Ovary (tissue), 7 donors: ENCODE measurements at regions not wholly inside any gene's neighbourhood (a gene's known extent, or its start where the extent isn't known, plus 50 kb on each side); places are given as distances from the start of the nearest gene placed in this dataset.
"Not testable (repeated sequence)": the region's sequence is repeated elsewhere in the genome, so short reads cannot be mapped to it uniquely, and the experiment has no call there.

Experiments
- DNase-seq, 5 donors: peaks; one replicate each; pipeline ENCODE4 v3.0.0-alpha.2; 2019 to 2020
- H3K27ac ChIP-seq, 2 donors: fragments of 200-600 bp; one replicate each; pipeline versions ENCODE4 v1.5.1 to v1.8.0; 2019 to 2022
- H3K27me3 ChIP-seq: fragments of 200-600 bp; one replicate; pipeline ENCODE4 v1.8.0; 2022
- H3K36me3 ChIP-seq: fragments of 200-600 bp; sonication (generic); one replicate; pipeline ENCODE4 v1.5.1; 2019
- H3K4me1 ChIP-seq: one replicate; pipeline ENCODE4 v1.8.1; 2013; ENCODE audit warnings: mild to moderate bottlenecking, moderate library complexity; ENCODE audit not compliant: insufficient read depth
- H3K4me3 ChIP-seq: fragments of 200-600 bp; sonication (generic); one replicate; pipeline ENCODE4 v1.5.1; 2017
- H3K9me3 ChIP-seq, 2 donors: fragments of 200-600 bp in 1 of 2; sonication (generic) in 1 of 2; one replicate each; pipeline versions ENCODE4 v1.5.1 to v1.8.1; 2013 to 2019; ENCODE audit warnings: mild to moderate bottlenecking in 1 of 2, moderate library complexity in 1 of 2
- EP300 ChIP-seq: sonication (generic); formaldehyde crosslinking; IDR thresholded peaks from one replicate; pipeline ENCODE4 v1.6.1; 2017; ENCODE audit warnings: antibody characterized with exemption
- POLR2A ChIP-seq: fragments of 450-650 bp; IDR thresholded peaks from one replicate; pipeline ENCODE4 v1.6.1; 2017; ENCODE audit warnings: antibody characterized with exemption, mild to moderate bottlenecking, moderate library complexity
- WGBS, 3 donors: extraction: QIAGEN DNeasy Blood & Tissue Kit in 1 of 3; methylation state at CpG; one replicate each; pipeline versions ENCODE4 v1.1.5 to v1.1.7; 2013 to 2017; 5-methylcytosine and 5-hydroxymethylcytosine counted together
- intact Hi-C, 4 donors: fragments of 100-400 bp; cut with DNase I; formaldehyde crosslinking; loops; one replicate each; pipeline versions ENCODE4 v1.11.0 to v1.15.1; 2022 to 2023
- TF ChIP-seq, protein P1 (sequence below), 3 donors: fragments of 450-650 bp in 2 of 3; fragments of 200-600 bp in 1 of 3; IDR thresholded peaks; one replicate each; pipeline versions ENCODE4 v1.5.1 to v1.8.0; 2016 to 2022; ENCODE audit warnings: antibody characterized with exemption in 3 of 3, mild to moderate bottlenecking in 1 of 3
- donor health status: DM: no; HTN: no; CAD: no; lungs with moderate emphysema.
- donor health status: DM: no; HTN: no; CAD: no.
- donor health status: Bipolar disorder and iron deficiency.
- donor health status: DM: no; HTN: no; CAD: no.
- donor health status: DM: yes; HTN: yes; CAD: no.

DNA sequence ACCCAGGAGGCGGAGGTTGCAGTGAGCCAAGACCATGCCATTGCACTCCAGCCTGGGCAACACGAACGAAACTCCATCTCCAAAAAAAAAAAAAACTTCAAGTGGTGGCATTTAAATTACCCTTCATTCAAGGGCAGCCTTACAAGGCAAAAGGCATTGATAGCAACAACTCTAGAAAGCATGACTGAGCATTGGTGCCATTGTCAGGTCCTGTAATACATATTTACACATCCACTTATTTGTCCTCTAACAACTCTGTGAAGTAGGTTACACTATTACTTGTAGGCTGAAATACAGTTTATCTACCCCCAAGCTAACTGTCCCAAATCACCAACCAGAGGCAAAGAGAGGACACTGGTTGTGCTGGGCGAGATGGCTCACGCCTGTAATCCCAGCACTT lies 52.7 kb upstream of the LARP1 start:
- 95 to 98% (median 95%) methylated on average over 5 of the region's 5 CpGs for WGBS, 3 donors

DNA sequence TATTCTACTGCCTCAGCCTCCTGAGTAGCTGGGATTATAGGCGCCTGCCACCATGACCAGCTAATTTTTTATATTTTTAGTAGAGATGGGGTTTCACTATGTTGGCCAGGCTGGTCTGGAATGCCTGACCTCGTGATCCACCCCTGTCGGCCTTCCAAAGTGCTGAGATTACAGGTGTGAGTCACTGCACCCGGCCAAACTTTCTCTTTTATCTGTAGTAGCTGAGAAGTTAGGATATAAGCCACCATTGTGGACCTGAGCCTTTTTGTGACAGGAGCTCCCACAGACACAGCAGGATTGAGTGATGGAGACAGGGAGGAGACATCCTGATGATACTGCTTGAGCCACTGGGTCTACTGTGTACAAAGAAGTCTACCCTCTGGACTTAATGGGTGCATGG lies 53.5 kb upstream of the LARP1 start:
- H3K36me3 ChIP-seq, H3K27ac ChIP-seq, DNase-seq, H3K4me1 ChIP-seq, H3K9me3 ChIP-seq, intact Hi-C loops, H3K4me3 ChIP-seq, H3K27me3 ChIP-seq: not testable (repeated sequence)
- WGBS, 3 donors: 82 to 90% (median 85%) methylated on average over 4 of the region's 4 CpGs

More for the DNA sequence above, 52.7 kb upstream of the LARP1 start:
- intact Hi-C loops: no loop called here
- no peaks in the 10 kb centered on the region for H3K27me3 ChIP-seq
- no peaks in the 10 kb centered on the region for H3K36me3 ChIP-seq
- no peaks in the 10 kb centered on the region for H3K4me1 ChIP-seq
- H3K27ac ChIP-seq: no peak overlapping the region
- H3K4me3 ChIP-seq: no peak overlapping the region
- H3K9me3 ChIP-seq: no peaks in the 10 kb centered on the region
- TF ChIP-seq, protein P1, sequence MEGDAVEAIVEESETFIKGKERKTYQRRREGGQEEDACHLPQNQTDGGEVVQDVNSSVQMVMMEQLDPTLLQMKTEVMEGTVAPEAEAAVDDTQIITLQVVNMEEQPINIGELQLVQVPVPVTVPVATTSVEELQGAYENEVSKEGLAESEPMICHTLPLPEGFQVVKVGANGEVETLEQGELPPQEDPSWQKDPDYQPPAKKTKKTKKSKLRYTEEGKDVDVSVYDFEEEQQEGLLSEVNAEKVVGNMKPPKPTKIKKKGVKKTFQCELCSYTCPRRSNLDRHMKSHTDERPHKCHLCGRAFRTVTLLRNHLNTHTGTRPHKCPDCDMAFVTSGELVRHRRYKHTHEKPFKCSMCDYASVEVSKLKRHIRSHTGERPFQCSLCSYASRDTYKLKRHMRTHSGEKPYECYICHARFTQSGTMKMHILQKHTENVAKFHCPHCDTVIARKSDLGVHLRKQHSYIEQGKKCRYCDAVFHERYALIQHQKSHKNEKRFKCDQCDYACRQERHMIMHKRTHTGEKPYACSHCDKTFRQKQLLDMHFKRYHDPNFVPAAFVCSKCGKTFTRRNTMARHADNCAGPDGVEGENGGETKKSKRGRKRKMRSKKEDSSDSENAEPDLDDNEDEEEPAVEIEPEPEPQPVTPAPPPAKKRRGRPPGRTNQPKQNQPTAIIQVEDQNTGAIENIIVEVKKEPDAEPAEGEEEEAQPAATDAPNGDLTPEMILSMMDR (IDR thresholded peaks at IDR 0.05): no peak
- TF ChIP-seq POLR2A (no peak), EP300 (no peak)
- DNase-seq: no peak

DNA sequence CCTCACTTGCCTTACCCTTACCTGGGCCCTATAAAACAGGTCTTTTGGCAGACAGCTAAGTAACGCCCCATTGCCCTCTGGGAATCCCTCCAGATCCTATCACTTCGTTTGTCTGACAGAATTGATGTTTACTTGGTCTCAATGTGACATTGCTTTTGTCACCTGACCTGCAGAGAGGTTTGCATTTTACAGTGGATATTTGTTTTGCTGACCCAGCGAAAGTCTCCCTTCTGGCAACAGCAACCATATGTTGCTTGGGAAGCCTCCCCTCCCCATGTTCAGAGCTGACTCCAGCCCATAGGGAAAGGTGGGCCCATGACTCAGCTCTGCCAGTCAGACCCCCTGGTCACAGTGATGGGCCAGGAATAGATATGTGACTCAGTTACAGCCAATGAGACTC lies 54.0 kb upstream of the LARP1 start:
- 39 to 72% (median 56%) methylated on average over 3 of the region's 3 CpGs for WGBS, 3 donors
- Histone ChIP-seq H3K27me3 (no peaks in the 10 kb centered on the region), H3K36me3 (no peaks in the 10 kb centered on the region), H3K27ac (no peak overlapping the region), H3K4me1 (no peaks in the 10 kb centered on the region), H3K4me3 (no peak overlapping the region), H3K9me3 (no peaks in the 10 kb centered on the region)
- TF ChIP-seq, protein P1 (IDR thresholded peaks at IDR 0.05): no peak
- TF ChIP-seq EP300 (no peak), POLR2A (no peak)
- DNase-seq: no peak
- intact Hi-C loops: no loop called here

DNA sequence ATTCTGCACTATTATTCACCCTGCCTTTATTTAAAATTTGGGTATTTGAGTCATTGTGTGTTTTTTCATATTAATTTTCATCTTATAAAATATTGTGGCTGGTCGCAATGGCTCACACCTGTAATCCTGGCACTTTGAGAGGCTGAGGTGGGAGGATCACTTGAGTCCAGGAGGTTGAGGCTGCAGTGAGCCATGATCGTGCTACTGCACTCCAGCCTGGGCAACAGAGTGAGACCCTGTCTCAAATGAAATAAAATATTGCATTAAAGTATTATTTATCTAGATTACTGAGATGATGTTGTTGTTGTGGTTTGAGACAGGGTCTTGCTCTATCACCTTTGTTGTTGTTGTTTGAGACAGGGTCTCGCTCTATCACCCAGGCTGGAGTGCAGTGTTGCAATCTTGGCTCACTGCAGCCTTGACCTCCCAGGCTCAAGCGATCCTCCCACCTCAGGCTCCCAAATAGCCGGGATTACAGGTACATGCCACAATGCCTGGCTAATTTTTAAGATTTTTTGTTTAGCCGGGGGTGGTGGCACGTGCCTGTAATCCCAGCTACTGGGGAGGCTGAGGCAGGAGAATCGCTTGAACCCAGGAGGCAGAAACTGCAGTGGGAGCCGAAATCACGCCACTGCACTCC lies 54.8 kb upstream of the LARP1 start:
- intact Hi-C loops: not testable (repeated sequence)

DNA sequence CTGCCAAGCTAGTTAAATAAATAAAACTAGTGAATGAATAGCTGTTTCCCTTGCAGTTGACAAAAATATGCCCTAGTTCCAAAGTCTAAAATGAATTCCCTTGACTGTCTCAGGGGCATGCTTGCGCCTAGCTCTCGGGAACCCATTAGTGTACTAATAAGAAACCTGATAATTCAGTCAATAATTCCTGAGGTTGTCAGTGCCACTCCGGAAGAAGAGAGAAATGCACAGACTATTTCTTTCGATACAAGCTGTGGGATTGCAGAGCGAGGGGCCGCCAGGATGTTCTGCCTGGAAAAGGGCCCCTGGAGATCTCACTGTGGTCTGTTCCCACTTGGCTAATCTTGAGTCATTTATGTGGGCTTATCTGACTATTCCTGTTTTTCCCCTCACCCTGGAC lies 56.4 kb upstream of the LARP1 start:
- Histone ChIP-seq H3K36me3 (no peaks in the 10 kb centered on the region), H3K9me3 (no peaks in the 10 kb centered on the region), H3K27ac (no peak overlapping the region), H3K4me1 (no peaks in the 10 kb centered on the region), H3K4me3 (no peak overlapping the region), H3K27me3 (no peaks in the 10 kb centered on the region)
- DNase-seq: no peak
- WGBS, 3 donors: 83 to 94% (median 90%) methylated on average over 6 of the region's 6 CpGs
- intact Hi-C loops: no loop called here
- TF ChIP-seq, protein P1 (IDR thresholded peaks at IDR 0.05): no peak
- TF ChIP-seq EP300 (no peak), POLR2A (no peak)

More for the DNA sequence above, 54.8 kb upstream of the LARP1 start:
- not testable (repeated sequence) for H3K4me3 ChIP-seq, H3K36me3 ChIP-seq, H3K27ac ChIP-seq, H3K4me1 ChIP-seq, H3K9me3 ChIP-seq, H3K27me3 ChIP-seq, DNase-seq
- 89 to 93% (median 93%) methylated on average over 10 of the region's 10 CpGs for WGBS, 3 donors
